ENCODE measurements at regions not wholly inside any gene's neighbourhood (a gene's known extent, or its start where the extent isn't known, plus 50 kb on each side); places are given as distances from the start of the nearest gene placed in this dataset.

GRCh38 chr12:82608706-82609105 lies 78.0 kb upstream of the TMTC2 start:
- TF ChIP-seq CTCF (IDR thresholded peaks at IDR 0.05) (no peak), POLR2A (IDR thresholded peaks at IDR 0.05) (no peak)
